ENCODE measurements at regions not wholly inside any gene's neighbourhood (a gene's known extent, or its start where the extent isn't known, plus 50 kb on each side); places are given as distances from the start of the nearest gene placed in this dataset.

DNA sequence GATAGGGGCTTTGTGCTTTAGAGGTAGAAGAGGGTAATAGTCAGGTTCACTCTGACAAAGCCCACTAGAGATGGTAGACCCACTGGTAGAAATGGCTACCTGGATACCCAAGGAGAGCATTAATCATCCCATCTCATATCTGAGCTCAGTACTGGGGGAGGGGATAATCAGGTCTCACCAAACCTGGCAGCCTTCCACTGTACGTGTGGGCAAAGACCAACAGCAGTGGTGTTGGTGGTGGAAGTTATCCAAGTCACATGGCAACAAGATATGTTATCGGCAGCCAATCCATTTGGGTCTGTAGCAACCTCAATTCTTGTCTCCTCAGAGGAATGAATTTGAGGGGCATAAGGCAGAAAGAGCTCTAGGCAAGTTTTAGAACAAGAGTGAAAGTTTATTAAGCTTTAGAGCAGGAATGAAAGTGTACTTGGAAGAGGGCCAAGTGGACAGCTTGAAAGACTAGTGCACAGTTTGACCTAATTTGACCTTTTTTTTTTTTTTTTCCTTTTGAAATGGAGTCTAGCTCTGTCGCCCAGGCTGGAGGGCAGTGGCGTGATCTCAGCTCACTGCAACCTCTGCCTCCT, 67.0 kb upstream of the CXCL13 start:
- no peak for DNase-seq

Measured in GF-D8 (cell line).